GM18519 (cell line): ENCODE measurements at regions not wholly inside any gene's neighbourhood (a gene's known extent, or its start where the extent isn't known, plus 50 kb on each side); places are given as distances from the start of the nearest gene placed in this dataset.

Experiments used
- ATAC-seq: cut with Tn5 transposase; IDR thresholded peaks from one replicate; pipeline ENCODE4 v1.9.1; 2021; ENCODE audit warnings: mild to moderate bottlenecking, moderate library complexity; ENCODE audit not compliant: unreplicated experiment, low FRiP score

DNA sequence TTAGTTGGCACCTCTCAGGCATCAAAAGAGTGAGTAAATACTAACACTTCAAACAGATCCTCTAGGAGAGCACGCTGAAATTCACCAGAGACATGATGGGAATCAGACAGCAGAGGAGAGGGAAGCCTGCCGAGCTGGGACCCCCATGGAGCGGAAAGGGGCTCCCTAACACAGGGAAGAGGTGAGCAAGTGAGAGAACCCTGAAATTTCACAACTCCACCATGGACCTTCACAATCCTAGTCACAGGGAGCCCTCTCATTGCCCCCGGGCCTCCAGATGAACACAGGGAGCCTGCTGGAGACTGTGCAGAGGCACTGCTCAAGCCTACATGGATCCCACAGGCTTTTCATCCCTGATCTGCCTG lies 59.2 kb upstream of the ANTXRL start:
- no peak for ATAC-seq

DNA sequence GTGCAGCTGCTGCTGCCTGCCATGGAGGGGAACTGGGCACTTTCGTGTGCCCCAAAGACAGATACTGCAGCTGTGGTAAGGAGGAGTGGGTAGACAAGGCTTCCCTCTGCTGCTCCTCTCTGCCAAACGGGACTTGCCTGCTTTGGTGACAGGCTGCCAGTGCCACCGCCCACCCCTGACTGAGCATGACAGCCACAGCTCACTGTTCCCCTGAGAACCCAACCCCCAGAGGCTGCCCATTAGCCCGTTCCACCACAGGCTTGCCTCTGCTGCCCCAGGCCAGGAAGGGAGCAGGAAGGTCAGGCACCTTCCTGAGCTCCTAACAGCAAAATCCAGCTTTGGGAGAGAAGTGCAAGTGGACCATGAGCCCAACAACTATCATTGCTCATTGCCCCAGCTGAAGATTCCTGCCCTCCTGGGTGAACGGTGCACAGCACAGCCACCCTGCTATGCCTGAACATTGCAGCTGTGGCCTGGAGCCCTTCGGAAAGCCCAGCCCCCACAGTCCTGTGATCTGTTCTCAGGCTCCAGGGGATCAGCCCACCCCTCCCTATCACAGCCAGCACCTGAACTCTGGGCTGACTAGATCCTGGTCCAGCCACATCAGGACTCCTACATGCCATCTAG lies 58.7 kb upstream of the ANTXRL start:
- no peak for ATAC-seq

DNA sequence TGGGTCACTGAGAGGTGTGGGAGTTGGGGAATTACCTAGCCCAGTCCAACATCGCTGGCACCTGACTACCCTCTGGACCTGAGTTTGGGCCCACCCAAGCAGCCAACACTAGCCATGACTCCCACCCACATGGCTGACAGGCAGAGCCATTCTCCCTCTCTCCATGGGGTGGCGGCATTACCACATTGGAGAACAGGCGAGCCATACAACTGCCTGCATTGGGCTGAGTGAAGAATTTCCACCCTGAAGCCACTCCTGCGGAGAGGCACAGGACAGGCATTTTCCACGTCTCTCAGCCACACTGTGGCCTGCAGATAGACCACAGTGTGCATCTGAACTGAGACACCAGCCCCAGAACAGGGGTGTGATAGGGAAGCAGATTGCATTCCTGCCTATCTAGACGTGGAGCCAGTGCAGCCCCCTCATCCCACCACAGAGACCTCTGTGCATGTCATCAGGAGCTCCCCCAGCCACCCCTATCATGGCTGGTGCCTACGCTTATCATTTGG lies 58.2 kb upstream of the ANTXRL start:
- ATAC-seq, result no peak

- ATAC-seq, result no peak
Observed at GRCh38 chr10:46229144-46229563, 57.6 kb upstream of the ANTXRL start.

GRCh38 chr10:46230615-46231014 lies 56.2 kb upstream of the ANTXRL start:
- no peak for ATAC-seq

GRCh38 chr10:46231087-46231486 lies 55.7 kb upstream of the ANTXRL start:
- no peak for ATAC-seq

GRCh38 chr10:46232084-46232483 lies 54.7 kb upstream of the ANTXRL start:
- no peak for ATAC-seq

- ATAC-seq, result no peak
Observed at GRCh38 chr10:46232666-46233065, 54.1 kb upstream of the ANTXRL start.

DNA sequence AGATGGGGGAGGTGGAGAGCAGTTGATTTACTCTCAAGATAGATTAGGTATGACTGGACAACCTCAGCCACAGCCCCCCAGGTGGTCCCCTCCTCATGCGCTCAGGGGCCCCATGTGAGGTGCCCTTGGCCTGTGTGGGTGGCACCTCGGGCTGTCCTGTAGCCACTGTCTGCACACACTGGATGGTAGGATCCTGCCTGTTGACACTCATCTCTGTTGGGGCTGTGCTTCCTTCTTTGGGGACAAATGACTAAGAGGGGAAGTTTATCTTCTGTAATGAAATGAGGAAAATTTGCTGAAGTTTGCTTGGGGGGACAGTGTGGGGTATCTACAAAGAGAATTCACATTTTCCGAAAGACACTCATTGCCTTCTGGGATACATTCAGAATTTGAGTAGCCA lies 53.6 kb upstream of the ANTXRL start:
- ATAC-seq, result no peak

- ATAC-seq, result no peak
Observed at GRCh38 chr10:46234026-46234425, 52.8 kb upstream of the ANTXRL start.

DNA sequence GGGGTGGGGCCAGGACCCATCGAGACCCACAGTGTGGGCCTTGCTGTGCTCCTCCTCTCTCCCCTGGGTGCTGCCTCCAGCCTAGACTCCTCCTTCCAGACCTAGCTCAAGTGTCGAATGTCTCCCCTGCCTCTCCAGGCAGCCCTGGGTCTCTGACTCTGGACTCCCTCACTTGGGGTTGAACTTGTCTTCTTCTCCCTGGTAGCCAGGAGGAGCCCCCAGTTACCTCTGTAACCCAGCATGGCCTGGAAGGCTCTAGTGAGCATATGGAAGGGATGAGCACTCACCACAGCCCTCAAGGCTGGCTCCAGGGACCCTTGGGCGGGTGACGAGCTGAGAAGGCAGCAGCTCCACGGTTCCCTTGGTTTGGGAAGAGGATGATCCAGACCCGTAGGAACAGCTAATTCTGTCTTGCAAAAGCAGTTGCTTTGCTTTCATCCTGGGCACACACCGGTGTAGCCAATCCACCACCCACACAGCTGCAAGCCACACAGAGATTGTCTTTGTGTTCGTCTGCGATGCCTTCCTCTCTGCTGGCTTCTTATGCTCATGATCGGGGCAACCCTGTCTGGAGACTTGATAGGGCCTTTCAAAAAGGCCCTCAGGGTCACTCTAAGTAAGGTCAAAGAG lies 52.3 kb upstream of the ANTXRL start:
- no peak for ATAC-seq

DNA sequence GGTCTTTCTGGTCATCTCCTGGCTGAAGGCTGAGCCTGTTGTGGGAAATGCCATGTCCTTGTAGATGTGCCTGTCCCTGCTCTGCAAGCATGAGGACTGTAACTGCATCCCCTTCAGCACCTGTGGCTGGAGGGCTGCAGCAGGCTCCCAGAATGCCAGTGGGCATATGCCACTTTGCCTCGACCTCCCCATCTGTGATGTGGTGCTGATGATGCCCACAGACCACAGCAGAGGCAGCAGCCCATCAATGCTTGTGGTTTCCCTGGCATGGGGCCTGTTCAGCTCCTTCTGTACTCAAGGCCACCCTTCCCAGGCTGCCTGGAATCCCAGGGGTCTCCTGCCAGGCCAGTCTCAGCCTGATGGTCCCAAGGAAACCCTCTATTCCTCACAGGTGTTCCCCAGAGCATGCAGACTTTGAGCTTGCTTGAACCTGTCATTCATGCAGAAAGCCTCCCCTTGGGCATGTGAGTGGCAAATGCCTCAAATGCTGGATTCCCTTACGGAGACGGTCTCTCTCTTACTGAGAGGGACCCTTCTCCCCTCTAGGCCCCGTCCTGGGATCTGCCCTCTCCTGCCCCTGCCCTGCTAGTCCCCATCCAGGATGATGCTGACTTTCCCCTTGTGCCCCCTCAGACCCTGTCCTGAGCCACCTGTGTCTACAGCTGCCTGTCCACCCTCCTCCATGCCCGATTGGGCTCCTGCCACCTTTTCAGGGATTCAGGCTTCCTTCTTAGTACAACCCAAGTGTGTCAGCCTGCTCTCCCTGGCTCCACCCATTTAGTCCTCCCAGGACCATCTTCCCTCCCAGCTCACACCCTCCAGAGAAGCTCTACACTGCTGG lies 50.9 kb upstream of the ANTXRL start:
- ATAC-seq, result no peak

GRCh38 chr10:46236546-46236887 lies 50.3 kb upstream of the ANTXRL start:
- ATAC-seq, result no peak

GRCh38 chr10:46236941-46237681 lies 49.7 kb upstream of the ANTXRL start:
- ATAC-seq, result no peak
